ENCODE measurements at regions not wholly inside any gene's neighbourhood (a gene's known extent, or its start where the extent isn't known, plus 50 kb on each side); places are given as distances from the start of the nearest gene placed in this dataset.
"Not testable (repeated sequence)": the region's sequence is repeated elsewhere in the genome, so short reads cannot be mapped to it uniquely, and the experiment has no call there.

DNA sequence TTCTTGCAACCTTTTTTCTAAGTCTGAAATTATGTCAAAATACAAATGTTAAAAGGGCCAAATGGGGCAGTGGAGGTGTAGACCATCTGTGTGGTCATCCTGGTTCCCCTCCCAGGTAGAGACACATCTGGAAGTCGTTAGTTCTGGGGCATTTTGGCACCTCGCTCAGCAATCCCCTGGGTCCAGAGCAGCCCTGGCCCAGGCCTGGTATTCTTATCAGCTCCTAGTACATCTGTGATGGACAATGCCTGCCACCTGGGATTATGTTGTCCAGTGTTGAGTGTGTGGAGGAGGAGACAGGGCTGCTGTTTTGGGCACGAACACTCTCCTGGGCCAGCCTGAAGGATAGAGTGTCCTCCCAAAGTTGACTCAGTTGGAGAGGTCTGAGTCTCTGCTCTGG, 74.8 kb downstream of the GADD45G start:
- TF ChIP-seq ZNF274 (IDR thresholded peaks at IDR 0.05; ENCODE audit: low read depth, low read length): no peak
- no peak overlapping the region for H3K4me3 ChIP-seq (ENCODE audit: low read length)

DNA sequence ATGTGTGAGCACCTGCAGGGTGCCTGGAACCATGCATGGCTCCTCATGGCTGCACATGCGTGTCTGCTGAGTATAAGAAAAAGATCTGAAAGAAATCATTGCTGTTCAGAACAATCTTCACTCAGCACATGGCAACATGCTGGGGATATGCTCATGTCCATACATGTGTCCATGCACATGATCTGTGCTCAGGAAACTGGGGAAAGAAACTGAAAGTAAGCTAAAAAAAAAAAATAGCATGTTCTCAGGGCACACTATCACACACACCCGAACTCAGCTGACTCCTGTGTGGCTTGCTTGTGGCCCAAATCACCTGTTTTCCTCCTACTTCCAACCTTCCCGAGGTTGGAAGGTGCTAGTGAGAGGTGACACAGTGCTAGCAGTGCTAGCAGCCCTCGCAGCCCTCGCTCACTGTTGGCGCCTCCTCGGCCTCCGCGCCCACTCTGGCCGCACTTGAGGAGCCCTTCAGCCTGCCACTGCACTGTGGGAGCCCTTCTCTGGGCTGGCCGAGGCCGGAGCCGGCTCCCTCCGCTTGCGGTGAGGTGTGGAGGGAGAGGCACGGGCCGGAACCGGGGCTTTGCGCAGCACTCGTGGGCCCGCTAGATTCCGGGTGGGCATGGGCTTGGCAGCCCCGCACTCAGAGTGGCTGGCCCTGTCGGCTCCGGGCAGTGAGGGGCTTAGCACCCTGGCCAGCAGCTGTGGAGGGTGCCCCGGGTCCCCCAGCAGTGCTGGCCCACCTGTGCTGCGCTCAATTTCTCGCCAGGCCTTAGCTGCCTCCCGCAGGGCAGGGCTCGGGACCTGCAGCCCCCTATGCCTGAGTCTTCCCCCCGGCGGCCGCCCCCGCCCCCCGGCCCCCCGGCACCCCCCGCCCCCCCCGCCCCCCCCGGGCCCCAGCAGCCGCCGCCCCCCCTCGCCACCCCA, 76.0 kb downstream of the GADD45G start:
- no peak for TF ChIP-seq ZNF274 (IDR thresholded peaks at IDR 0.05; ENCODE audit: low read depth, low read length)
- H3K4me3 ChIP-seq (ENCODE audit: low read length): no peak overlapping the region

DNA sequence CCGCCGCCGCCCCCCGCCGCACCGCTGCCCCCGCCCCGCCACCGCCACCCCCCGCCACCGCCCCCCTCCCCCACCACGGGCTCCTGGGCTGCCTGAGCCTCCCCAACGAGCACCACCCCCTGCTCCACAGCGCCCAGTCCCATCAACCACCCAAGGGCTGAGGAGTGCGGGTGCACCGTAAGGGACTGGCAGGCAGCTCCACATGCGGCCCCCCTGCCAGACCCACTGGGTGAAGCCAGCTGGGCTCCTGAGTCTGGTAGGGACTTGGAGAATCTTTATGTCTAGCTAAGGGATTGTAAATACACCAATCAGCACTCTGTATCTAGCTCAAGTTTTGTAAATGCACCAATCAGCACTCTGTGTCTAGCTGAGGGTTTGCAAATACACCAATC, 76.7 kb downstream of the GADD45G start:
- H3K4me3 ChIP-seq (ENCODE audit: low read length): not testable (repeated sequence)

- no peak overlapping the region for H3K4me3 ChIP-seq (ENCODE audit: low read length)
- no peak for TF ChIP-seq ZNF274 (IDR thresholded peaks at IDR 0.05; ENCODE audit: low read depth, low read length)
Measured at GRCh38 chr9:89683626-89684025, 78.8 kb downstream of the GADD45G start.

GRCh38 chr9:89684218-89684617, 79.4 kb downstream of the GADD45G start:
- TF ChIP-seq ZNF274 (IDR thresholded peaks at IDR 0.05; ENCODE audit: low read depth, low read length): no peak
- H3K4me3 ChIP-seq (ENCODE audit: low read length): no peak overlapping the region

GRCh38 chr9:89684912-89685636, 80.3 kb downstream of the GADD45G start:
- no peak overlapping the region for H3K4me3 ChIP-seq (ENCODE audit: low read length)
- no peak for TF ChIP-seq ZNF274 (IDR thresholded peaks at IDR 0.05; ENCODE audit: low read depth, low read length)

DNA sequence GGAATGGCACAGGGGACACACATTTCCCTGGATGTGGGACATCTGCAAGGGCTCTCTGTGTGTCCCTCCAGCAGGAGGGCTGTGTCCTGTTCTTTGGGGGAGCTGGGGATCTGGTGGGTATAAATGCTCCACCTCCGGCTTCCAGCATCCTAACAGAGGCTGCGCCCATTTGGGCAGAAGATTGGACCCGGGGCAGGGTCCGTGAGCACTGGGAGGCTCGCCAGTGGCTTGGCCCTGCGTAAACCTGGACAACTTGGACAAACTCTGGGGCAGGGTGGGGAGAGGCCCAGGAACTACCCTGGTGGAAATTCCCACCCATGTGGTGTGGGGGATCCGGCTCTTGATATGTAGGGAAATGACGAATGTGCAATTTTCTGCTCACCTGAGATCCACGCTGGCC, 80.9 kb downstream of the GADD45G start:
- no peak overlapping the region for H3K4me3 ChIP-seq (ENCODE audit: low read length)
- no peak for TF ChIP-seq ZNF274 (IDR thresholded peaks at IDR 0.05; ENCODE audit: low read depth, low read length)

- no peak overlapping the region for H3K4me3 ChIP-seq (ENCODE audit: low read length)
- TF ChIP-seq ZNF274 (IDR thresholded peaks at IDR 0.05; ENCODE audit: low read depth, low read length): no peak
Measured at GRCh38 chr9:89686126-89686525, 81.3 kb downstream of the GADD45G start.

GRCh38 chr9:89686621-89687020, 81.8 kb downstream of the GADD45G start:
- no peak for TF ChIP-seq ZNF274 (IDR thresholded peaks at IDR 0.05; ENCODE audit: low read depth, low read length)
- no peak overlapping the region for H3K4me3 ChIP-seq (ENCODE audit: low read length)

GRCh38 chr9:89687188-89687587, 82.4 kb downstream of the GADD45G start:
- no peak overlapping the region for H3K4me3 ChIP-seq (ENCODE audit: low read length)
- TF ChIP-seq ZNF274 (IDR thresholded peaks at IDR 0.05; ENCODE audit: low read depth, low read length): no peak

GRCh38 chr9:89687848-89688247, 83.0 kb downstream of the GADD45G start:
- no peak overlapping the region for H3K4me3 ChIP-seq (ENCODE audit: low read length)
- no peak for TF ChIP-seq ZNF274 (IDR thresholded peaks at IDR 0.05; ENCODE audit: low read depth, low read length)

DNA sequence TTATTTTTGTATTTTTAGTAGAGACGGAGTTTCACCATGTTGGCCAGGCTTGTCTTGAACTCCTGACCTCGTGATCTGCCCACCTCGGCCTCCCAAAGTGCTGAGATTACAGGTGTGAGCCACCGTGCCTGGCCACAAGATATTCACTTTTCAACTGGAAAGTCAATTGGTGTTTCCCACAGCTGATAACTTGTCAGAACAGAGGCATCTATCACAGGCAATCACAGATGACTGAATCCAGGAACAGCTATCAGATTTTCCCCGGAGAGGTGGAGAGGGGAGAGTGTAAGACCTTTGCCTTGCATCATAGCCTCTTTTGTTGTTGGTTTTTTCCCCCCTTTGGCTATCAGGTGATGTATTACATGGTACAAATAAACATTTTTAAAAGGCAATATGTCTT, 84.5 kb downstream of the GADD45G start:
- not testable (repeated sequence) for H3K4me3 ChIP-seq (ENCODE audit: low read length)

GRCh38 chr9:89690334-89690912, 85.6 kb downstream of the GADD45G start:
- no peak for TF ChIP-seq ZNF274 (IDR thresholded peaks at IDR 0.05; ENCODE audit: low read depth, low read length)
- no peak overlapping the region for H3K4me3 ChIP-seq (ENCODE audit: low read length)

GRCh38 chr9:89695441-89695891, 90.7 kb downstream of the GADD45G start:
- TF ChIP-seq ZNF274 (IDR thresholded peaks at IDR 0.05; ENCODE audit: low read depth, low read length): no peak

DNA sequence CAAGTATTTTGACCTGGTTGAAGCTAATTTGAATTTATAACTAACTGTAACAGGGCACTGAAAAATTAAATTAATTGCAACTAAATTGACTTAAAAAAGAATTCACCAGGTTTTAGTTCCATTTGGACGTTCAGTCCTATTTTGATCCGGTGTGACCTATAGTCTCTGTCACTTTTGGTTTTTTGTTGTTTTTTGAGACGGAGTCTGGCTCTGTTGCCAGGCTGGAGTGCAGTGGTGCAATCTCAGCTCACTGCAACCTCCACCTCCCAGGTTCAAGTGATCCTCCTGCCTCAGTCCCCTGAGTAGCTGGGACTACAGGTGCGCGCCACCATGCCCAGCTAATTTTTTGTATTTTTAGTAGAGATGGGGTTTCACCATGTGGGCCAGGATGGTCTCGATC, 91.2 kb downstream of the GADD45G start:
- H3K4me3 ChIP-seq (ENCODE audit: low read length): not testable (repeated sequence)

More at GRCh38 chr9:89695441-89695891, 90.7 kb downstream of the GADD45G start:
- H3K4me3 ChIP-seq (ENCODE audit: low read length): no peak overlapping the region

All from GM08714 (cell line).